CD8-positive, alpha-beta memory T cell (primary cell): ENCODE measurements at regions not wholly inside any gene's neighbourhood (a gene's known extent, or its start where the extent isn't known, plus 50 kb on each side); places are given as distances from the start of the nearest gene placed in this dataset.
A peak's percentile ranks its signal among the peaks of the same experiment; 100 is the strongest.

Experiments
- CTCF ChIA-PET: fragments of 350-600 bp; sonication (Branson Sonifier 250); formaldehyde crosslinking; loops from one replicate; lab custom pipeline; 2021; ENCODE audit warnings: antibody characterized with exemption; lab: Charles Lee
- POLR2A ChIA-PET: fragments of 350-600 bp; sonication (Branson Sonifier 250); formaldehyde crosslinking; loops from one replicate; lab custom pipeline; 2021; ENCODE audit warnings: antibody characterized with exemption; lab: Charles Lee
- DNase-seq, 5 donors: peaks; one replicate each; pipeline versions ENCODE4 v3.0.0 to v3.0.0-alpha.2; 2020 to 2022; ENCODE audit warnings: mixed read lengths in 1 of 5
- H3K27ac ChIP-seq: one replicate; pipeline ENCODE4 v1.7.0; 2013; ENCODE audit warnings: low read depth, mild to moderate bottlenecking, low read length, moderate library complexity
- H3K27me3 ChIP-seq: 2 replicates; pipeline ENCODE4 v1.7.0; 2013; ENCODE audit warnings: low read length, mild to moderate bottlenecking; ENCODE audit not compliant: insufficient read depth, poor library complexity, severe bottlenecking
- H3K36me3 ChIP-seq: 2 replicates; pipeline ENCODE4 v1.7.0; 2013; ENCODE audit warnings: mild to moderate bottlenecking, low read length, moderate library complexity; ENCODE audit not compliant: insufficient read depth
- H3K4me1 ChIP-seq: 2 replicates; pipeline ENCODE4 v1.7.0; 2013; ENCODE audit warnings: mild to moderate bottlenecking, low read length, moderate library complexity; ENCODE audit not compliant: insufficient read depth
- H3K4me3 ChIP-seq: 2 replicates; pipeline ENCODE4 v1.7.0; 2013; ENCODE audit warnings: mild to moderate bottlenecking, low read length
- H3K9me3 ChIP-seq: 2 replicates; pipeline ENCODE4 v1.7.0; 2013; ENCODE audit warnings: mild to moderate bottlenecking, low read length
- H3K27ac Mint-ChIP-seq, 8 donors: one replicate each; pipeline ENCODE4 v1.8.0; 2020 to 2021; ENCODE audit warnings: mixed read lengths in 8 of 8, mild to moderate bottlenecking in 6 of 8, inconsistent platforms in 3 of 8, moderate library complexity in 3 of 8
- H3K27me3 Mint-ChIP-seq, 2 donors: one replicate each; pipeline ENCODE4 v1.8.0; 2020 to 2021; ENCODE audit warnings: mixed read lengths in 2 of 2, mild to moderate bottlenecking in 1 of 2, moderate library complexity in 1 of 2
- H3K36me3 Mint-ChIP-seq, 3 donors: one replicate each; pipeline ENCODE4 v1.8.0; 2020 to 2021; ENCODE audit warnings: mixed read lengths in 3 of 3, inconsistent platforms in 1 of 3, mild to moderate bottlenecking in 1 of 3
- H3K4me1 Mint-ChIP-seq, 3 donors: one replicate each; pipeline ENCODE4 v1.8.0; 2020 to 2021; ENCODE audit warnings: mixed read lengths in 3 of 3, inconsistent platforms in 1 of 3, mild to moderate bottlenecking in 1 of 3
- H3K4me3 Mint-ChIP-seq, 7 donors: one replicate each; pipeline ENCODE4 v1.8.0; 2020 to 2021; ENCODE audit warnings: mixed read lengths in 7 of 7, mild to moderate bottlenecking in 6 of 7, moderate library complexity in 4 of 7, inconsistent platforms in 2 of 7
- H3K9me3 Mint-ChIP-seq, 5 donors: one replicate each; pipeline ENCODE4 v1.8.0; 2020 to 2022; ENCODE audit warnings: mixed read lengths in 5 of 5, mild to moderate bottlenecking in 3 of 5, moderate library complexity in 2 of 5, inconsistent platforms in 1 of 5

- H3K9me3 ChIP-seq = no peaks in the 10 kb centered on the region
- peaks cover 0 to 1% (median 0%) of the 10 kb centered on the region in 5 donors for H3K9me3 Mint-ChIP-seq
Measured at GRCh38 chr5:5767286-5767928, 344.9 kb downstream of the ICE1 start.

DNA sequence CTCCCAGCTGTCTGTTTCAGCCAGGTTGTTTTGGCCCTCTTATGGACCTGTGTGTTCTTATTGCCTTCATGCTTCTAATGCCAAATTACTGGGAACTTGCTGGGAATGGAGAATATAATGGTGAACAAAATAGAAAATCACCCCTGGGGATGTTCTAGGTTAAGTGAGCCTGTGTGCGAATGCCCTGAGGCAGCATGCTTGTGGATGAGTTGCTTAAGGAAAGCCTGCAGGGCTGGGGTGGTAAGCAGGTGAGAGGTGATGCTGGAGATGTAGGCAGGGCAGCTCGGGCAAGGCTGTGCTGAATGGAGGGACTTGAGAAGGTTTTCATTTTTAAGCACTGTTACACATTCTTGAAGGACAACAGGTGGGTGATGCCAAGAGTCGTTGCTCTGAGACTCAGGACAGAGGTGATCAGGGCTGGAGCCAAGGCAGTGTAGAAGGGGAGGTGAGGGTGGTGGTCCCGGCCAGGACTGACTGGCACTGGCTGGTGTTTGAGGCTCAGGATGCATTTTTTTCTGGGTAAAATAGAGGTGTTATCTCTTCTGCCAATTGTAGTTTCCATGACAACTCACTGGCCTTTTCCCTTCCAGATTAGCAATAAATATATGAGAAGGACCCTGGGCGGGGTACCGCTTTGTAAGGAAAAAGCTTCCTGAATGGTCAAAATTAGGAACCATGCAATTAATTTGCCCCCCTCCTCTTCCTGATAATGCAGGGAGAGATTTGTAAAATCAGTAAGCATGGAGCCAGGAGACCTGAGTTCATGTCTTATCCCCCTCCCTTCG lies 342.8 kb downstream of the ICE1 start:
- Histone ChIP-seq H3K4me1 (no peaks in the 10 kb centered on the region), H3K9me3 (no peaks in the 10 kb centered on the region), H3K4me3 (no peak overlapping the region), H3K27ac (no peak overlapping the region), H3K36me3 (no peaks in the 10 kb centered on the region), H3K27me3 (no peaks in the 10 kb centered on the region)
- H3K4me1 Mint-ChIP-seq = no peaks in the 10 kb centered on the region
- no peak overlapping the region for H3K27ac Mint-ChIP-seq
- H3K36me3 Mint-ChIP-seq = no peaks in the 10 kb centered on the region
- H3K27me3 Mint-ChIP-seq = peaks cover 9 to 11% of the 10 kb centered on the region in 2 donors
- CTCF ChIA-PET = no interaction called here
- no peak for DNase-seq
- H3K9me3 Mint-ChIP-seq = peaks cover 0 to 1% (median 0%) of the 10 kb centered on the region in 5 donors
- H3K4me3 Mint-ChIP-seq = no peak overlapping the region
- POLR2A ChIA-PET = no interaction called here

More at GRCh38 chr5:5767286-5767928, 344.9 kb downstream of the ICE1 start:
- H3K36me3 Mint-ChIP-seq = no peaks in the 10 kb centered on the region
- no peak for DNase-seq
- Histone ChIP-seq H3K4me3 (no peak overlapping the region), H3K27me3 (no peaks in the 10 kb centered on the region), H3K27ac (no peak overlapping the region), H3K36me3 (no peaks in the 10 kb centered on the region), H3K4me1 (no peaks in the 10 kb centered on the region)
- H3K4me1 Mint-ChIP-seq = no peaks in the 10 kb centered on the region
- ChIA-PET POLR2A (no interaction called here), CTCF (no interaction called here)
- H3K27ac Mint-ChIP-seq = no peak overlapping the region
- H3K4me3 Mint-ChIP-seq = no peak overlapping the region
- H3K27me3 Mint-ChIP-seq = peaks cover 9% of the 10 kb centered on the region in 2 donors

DNA sequence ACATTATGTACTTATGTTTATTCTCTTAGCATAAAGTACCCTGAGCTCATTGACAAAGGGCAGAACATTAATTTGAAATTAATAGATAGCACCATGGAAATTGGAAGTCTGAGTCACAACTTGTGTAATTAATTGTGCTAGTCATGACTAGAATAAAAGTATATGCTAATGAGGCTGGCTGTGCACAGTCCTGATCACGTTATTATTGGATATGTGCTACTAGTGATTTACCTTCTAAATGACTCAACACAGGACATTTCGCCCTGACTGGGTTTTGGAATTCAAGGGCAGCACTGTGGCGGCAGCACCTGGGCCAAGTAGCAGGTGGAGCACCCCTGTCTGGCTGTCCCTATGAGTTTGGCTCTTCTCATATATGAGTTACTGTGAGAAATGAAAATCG lies 341.8 kb downstream of the ICE1 start:
- peaks cover 9 to 11% of the 10 kb centered on the region in 2 donors for H3K27me3 Mint-ChIP-seq
- POLR2A ChIA-PET = no interaction called here
- Histone ChIP-seq H3K27me3 (no peaks in the 10 kb centered on the region), H3K4me1 (no peaks in the 10 kb centered on the region), H3K36me3 (no peaks in the 10 kb centered on the region), H3K9me3 (no peaks in the 10 kb centered on the region), H3K4me3 (no peak overlapping the region), H3K27ac (no peak overlapping the region)
- CTCF ChIA-PET = no interaction called here
- no peak for DNase-seq
- no peak overlapping the region for H3K27ac Mint-ChIP-seq
- H3K4me3 Mint-ChIP-seq = no peak overlapping the region
- no peaks in the 10 kb centered on the region for H3K36me3 Mint-ChIP-seq
- peaks cover 0 to 1% (median 0%) of the 10 kb centered on the region in 5 donors for H3K9me3 Mint-ChIP-seq
- H3K4me1 Mint-ChIP-seq = no peaks in the 10 kb centered on the region

DNA sequence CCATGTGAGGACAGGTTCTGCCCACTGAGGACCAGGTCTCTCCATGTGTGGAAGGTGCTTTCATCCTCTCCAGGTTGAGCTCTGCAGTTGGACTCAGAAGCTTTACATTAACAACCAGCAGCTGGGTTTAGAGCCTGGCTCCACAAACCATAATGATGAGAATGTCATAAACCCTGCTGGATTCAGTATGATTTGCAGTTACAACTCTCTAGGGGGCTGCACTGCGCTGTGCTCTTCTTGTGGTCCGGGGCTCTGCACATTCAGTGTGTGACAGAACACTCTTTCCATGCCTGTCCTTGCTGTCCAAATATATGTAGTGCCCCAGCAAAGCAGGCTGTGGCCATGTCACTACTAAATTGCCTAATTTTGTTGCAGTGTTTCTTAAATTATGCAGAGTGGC lies 334.3 kb downstream of the ICE1 start:
- no peaks in the 10 kb centered on the region for H3K36me3 Mint-ChIP-seq
- H3K27me3 ChIP-seq = no peaks in the 10 kb centered on the region
- H3K9me3 ChIP-seq = no peaks in the 10 kb centered on the region
- H3K4me3 Mint-ChIP-seq = no peak overlapping the region
- H3K9me3 Mint-ChIP-seq = peaks cover 0 to 2% (median 0%) of the 10 kb centered on the region in 5 donors
- DNase-seq = no peak
- H3K27ac ChIP-seq = no peak overlapping the region
- CTCF ChIA-PET = no interaction called here
- no peak overlapping the region for H3K4me3 ChIP-seq
- POLR2A ChIA-PET = no interaction called here
- no peaks in the 10 kb centered on the region for H3K4me1 ChIP-seq
- no peak overlapping the region for H3K27ac Mint-ChIP-seq
- no peaks in the 10 kb centered on the region for H3K4me1 Mint-ChIP-seq
- no peaks in the 10 kb centered on the region for H3K27me3 Mint-ChIP-seq
- H3K36me3 ChIP-seq = no peaks in the 10 kb centered on the region

DNA sequence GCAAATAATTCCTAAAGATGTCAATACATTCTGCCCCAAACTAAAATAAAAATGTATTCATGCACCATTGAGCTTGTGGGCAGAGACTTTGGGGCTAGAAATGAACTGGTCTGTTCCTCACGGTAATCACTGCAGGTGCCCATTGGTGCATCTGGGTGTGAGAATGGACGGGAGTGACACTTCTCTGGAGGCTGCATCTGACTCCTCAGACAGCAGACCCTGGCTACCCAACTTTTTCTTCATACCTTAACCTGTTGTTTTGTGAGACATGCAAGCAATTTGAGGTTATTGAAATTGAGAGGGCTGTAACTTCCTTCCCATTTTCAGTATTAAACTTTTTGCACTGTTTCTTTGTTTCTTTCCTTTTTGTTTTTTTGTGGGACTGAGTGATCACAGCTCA lies 333.4 kb downstream of the ICE1 start:
- POLR2A ChIA-PET = no interaction called here
- no peak overlapping the region for H3K4me3 Mint-ChIP-seq
- Histone ChIP-seq H3K4me1 (no peaks in the 10 kb centered on the region), H3K27me3 (no peaks in the 10 kb centered on the region), H3K36me3 (no peaks in the 10 kb centered on the region), H3K27ac (no peak overlapping the region), H3K9me3 (no peaks in the 10 kb centered on the region), H3K4me3 (no peak overlapping the region)
- peaks cover 0 to 2% of the 10 kb centered on the region in 2 donors for H3K27me3 Mint-ChIP-seq
- no peaks in the 10 kb centered on the region for H3K4me1 Mint-ChIP-seq
- peaks cover 0 to 2% (median 0%) of the 10 kb centered on the region in 5 donors for H3K9me3 Mint-ChIP-seq
- H3K36me3 Mint-ChIP-seq = no peaks in the 10 kb centered on the region
- H3K27ac Mint-ChIP-seq = no peak overlapping the region
- CTCF ChIA-PET = no interaction called here
- no peak for DNase-seq

DNA sequence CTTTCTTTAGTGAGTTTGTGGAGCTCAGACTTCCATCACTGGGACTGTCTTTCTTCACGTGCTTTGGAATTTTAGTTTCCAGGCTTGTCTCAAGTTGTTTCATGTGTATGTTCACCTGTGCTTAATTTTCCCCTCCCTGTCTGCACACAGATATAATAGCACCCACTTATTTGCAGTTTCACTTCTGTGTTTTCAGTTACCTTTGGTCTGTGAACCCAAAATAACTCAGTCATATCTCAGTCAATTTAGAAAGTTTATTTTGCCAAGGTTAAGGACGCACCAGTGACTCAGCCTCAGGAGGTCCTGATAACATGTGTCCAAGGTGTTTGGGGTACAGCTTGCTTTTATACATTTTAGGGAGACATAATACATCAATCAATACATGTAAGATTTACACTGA lies 330.4 kb downstream of the ICE1 start:
- Mint-ChIP-seq H3K9me3 (peaks cover 0 to 2% (median 0%) of the 10 kb centered on the region in 5 donors), H3K27me3 (peaks cover 0 to 3% of the 10 kb centered on the region in 2 donors), H3K4me3 (no peak overlapping the region), H3K36me3 (no peaks in the 10 kb centered on the region), H3K4me1 (no peaks in the 10 kb centered on the region), H3K27ac (peak overlapping the region in 1 of 8 donors; percentile 29)
- no peak overlapping the region for H3K4me3 ChIP-seq
- DNase-seq = no peak
- no peaks in the 10 kb centered on the region for H3K9me3 ChIP-seq
- H3K4me1 ChIP-seq = no peaks in the 10 kb centered on the region
- no peaks in the 10 kb centered on the region for H3K27me3 ChIP-seq
- POLR2A ChIA-PET = no interaction called here
- no peaks in the 10 kb centered on the region for H3K36me3 ChIP-seq
- CTCF ChIA-PET = no interaction called here
- H3K27ac ChIP-seq = no peak overlapping the region

DNA sequence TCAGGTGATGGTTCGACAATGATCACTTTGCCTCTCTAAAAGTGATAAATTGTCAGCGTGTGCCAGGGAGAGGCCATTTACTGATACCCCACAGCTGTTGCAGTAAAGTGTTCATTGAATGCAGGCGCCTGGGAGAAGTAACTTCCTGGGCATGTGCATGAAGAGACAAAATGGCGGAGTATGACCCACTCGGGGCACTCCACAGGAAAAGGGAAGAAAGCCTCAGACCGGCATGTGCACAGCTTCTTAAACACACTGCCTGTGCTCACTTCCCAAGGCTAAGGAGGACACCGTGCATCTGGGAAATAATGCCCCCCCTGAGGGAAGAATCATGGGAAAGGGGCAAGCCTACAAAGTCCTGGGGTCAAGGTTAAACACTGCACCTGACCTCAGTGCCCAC lies 329.5 kb downstream of the ICE1 start:
- no peaks in the 10 kb centered on the region for H3K4me1 Mint-ChIP-seq
- peaks cover 0 to 3% of the 10 kb centered on the region in 2 donors for H3K27me3 Mint-ChIP-seq
- H3K9me3 Mint-ChIP-seq = peaks cover 0 to 8% (median under 1%) of the 10 kb centered on the region in 5 donors
- POLR2A ChIA-PET = no interaction called here
- H3K4me3 Mint-ChIP-seq = no peak overlapping the region
- H3K27ac ChIP-seq = no peak overlapping the region
- no peaks in the 10 kb centered on the region for H3K27me3 ChIP-seq
- CTCF ChIA-PET = no interaction called here
- no peaks in the 10 kb centered on the region for H3K36me3 ChIP-seq
- no peak overlapping the region for H3K27ac Mint-ChIP-seq
- H3K36me3 Mint-ChIP-seq = no peaks in the 10 kb centered on the region
- H3K4me1 ChIP-seq = no peaks in the 10 kb centered on the region
- no peak overlapping the region for H3K4me3 ChIP-seq
- H3K9me3 ChIP-seq = no peaks in the 10 kb centered on the region
- no peak for DNase-seq

DNA sequence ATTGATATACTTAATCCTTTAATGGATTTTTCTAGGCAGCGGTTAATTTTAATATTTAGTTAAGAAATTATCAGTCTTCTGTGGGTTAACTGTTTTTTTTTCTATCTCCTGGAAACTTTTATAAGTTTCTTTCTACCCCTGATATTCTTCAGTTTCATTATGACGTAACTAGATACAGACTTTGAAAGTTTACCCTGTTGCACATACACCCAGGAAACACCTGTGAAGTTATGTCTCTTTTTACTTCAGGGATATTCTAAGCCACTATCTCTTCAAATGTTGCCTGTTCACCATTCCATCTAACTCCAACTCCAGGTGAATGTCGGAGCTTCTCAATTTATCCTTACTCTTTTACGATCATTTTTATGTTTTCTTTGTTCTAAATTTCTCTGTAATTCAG lies 329.0 kb downstream of the ICE1 start:
- Mint-ChIP-seq H3K27me3 (peaks cover 0 to 3% of the 10 kb centered on the region in 2 donors), H3K4me1 (no peaks in the 10 kb centered on the region), H3K36me3 (no peaks in the 10 kb centered on the region), H3K4me3 (no peak overlapping the region), H3K9me3 (peaks cover 0 to 11% (median 5%) of the 10 kb centered on the region in 5 donors), H3K27ac (no peak overlapping the region)
- POLR2A ChIA-PET = no interaction called here
- H3K4me1 ChIP-seq = no peaks in the 10 kb centered on the region
- H3K27me3 ChIP-seq = no peaks in the 10 kb centered on the region
- H3K9me3 ChIP-seq = no peaks in the 10 kb centered on the region
- no peak overlapping the region for H3K27ac ChIP-seq
- CTCF ChIA-PET = no interaction called here
- H3K4me3 ChIP-seq = no peak overlapping the region
- H3K36me3 ChIP-seq = no peaks in the 10 kb centered on the region
- DNase-seq = no peak
